Activated naive CD8-positive, alpha-beta T cell treated with anti-CD3 and anti-CD28 coated beads, Interleukin-2, amount 50 U/mL, for 24 hours (primary cell): ENCODE measurements at regions not wholly inside any gene's neighbourhood (a gene's known extent, or its start where the extent isn't known, plus 50 kb on each side); places are given as distances from the start of the nearest gene placed in this dataset.

Source experiments
- ATAC-seq: fragments of 150-1000 bp; cut with Tn5 transposase; one replicate; pipeline ENCODE4 v1.10.0; 2021
- DNase-seq: peaks from one replicate; pipeline ENCODE4 v3.0.0; 2021
- H3K27ac Mint-ChIP-seq: one replicate; pipeline ENCODE4 v1.8.0; 2021; ENCODE audit warnings: mild to moderate bottlenecking, mixed read lengths
- H3K27me3 Mint-ChIP-seq: one replicate; pipeline ENCODE4 v1.8.0; 2021; ENCODE audit warnings: mixed read lengths
- H3K36me3 Mint-ChIP-seq: one replicate; pipeline ENCODE4 v1.8.0; 2021; ENCODE audit warnings: low read depth, mixed read lengths
- H3K4me1 Mint-ChIP-seq: one replicate; pipeline ENCODE4 v1.8.0; 2021; ENCODE audit warnings: mixed read lengths
- H3K4me3 Mint-ChIP-seq: one replicate; pipeline ENCODE4 v1.8.0; 2021; ENCODE audit warnings: mild to moderate bottlenecking, moderate library complexity, mixed read lengths
- H3K9me3 Mint-ChIP-seq: one replicate; pipeline ENCODE4 v1.8.0; 2021; ENCODE audit warnings: mixed read lengths

DNA sequence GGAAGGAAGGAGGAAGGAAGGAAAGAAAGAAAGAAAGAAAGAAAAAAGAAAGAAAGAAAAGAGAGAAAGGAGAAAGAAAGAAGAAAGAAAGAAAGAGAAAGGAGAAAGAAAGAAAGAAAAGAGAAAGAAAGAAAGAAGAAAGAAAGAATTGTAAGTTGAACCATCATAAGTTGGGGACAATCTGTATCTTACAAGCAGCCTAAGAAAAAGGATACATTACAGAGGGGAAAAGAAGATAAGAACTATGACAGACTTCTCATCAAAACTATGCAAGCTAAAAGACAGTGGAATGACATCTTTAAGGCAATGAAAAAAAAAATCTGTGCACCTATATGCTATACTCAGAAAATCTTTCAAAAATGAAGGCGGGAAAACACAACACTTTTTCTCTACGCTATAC lies 50.3 kb upstream of the SP4 start:
- Mint-ChIP-seq H3K4me1 (no peaks in the 10 kb centered on the region), H3K36me3 (peaks cover 4% of the 10 kb centered on the region), H3K4me3 (no peak overlapping the region), H3K9me3 (peaks cover 14% of the 10 kb centered on the region), H3K27me3 (no peaks in the 10 kb centered on the region), H3K27ac (no peak overlapping the region)
- ATAC-seq: no peak
- DNase-seq: no peak
